GM18526 (cell line): ENCODE measurements at regions not wholly inside any gene's neighbourhood (a gene's known extent, or its start where the extent isn't known, plus 50 kb on each side); places are given as distances from the start of the nearest gene placed in this dataset.

Experiments
- POLR2A ChIP-seq: IDR thresholded peaks from 3 replicates; pipeline ENCODE4 v1.6.1; 2011; ENCODE audit not compliant: insufficient read length; ENCODE audit errors: extremely low read depth

- TF ChIP-seq POLR2A = no peak
Measured at GRCh38 chr2:7845332-7845731, 836.5 kb upstream of the ID2 start.

- TF ChIP-seq POLR2A = no peak
Measured at GRCh38 chr2:7846607-7847006, 835.2 kb upstream of the ID2 start.

GRCh38 chr2:7847321-7847720, 834.5 kb upstream of the ID2 start:
- TF ChIP-seq POLR2A = no peak

- TF ChIP-seq POLR2A = no peak
Measured at GRCh38 chr2:7849027-7849426, 832.8 kb upstream of the ID2 start.

- TF ChIP-seq POLR2A = no peak
Measured at GRCh38 chr2:7849531-7849930, 832.3 kb upstream of the ID2 start.

- TF ChIP-seq POLR2A = no peak
Measured at GRCh38 chr2:7852546-7852945, 829.3 kb upstream of the ID2 start.

GRCh38 chr2:7857904-7858303, 824.0 kb upstream of the ID2 start:
- no peak for TF ChIP-seq POLR2A

- TF ChIP-seq POLR2A = no peak
Measured at GRCh38 chr2:7858624-7859023, 823.2 kb upstream of the ID2 start.

GRCh38 chr2:7860693-7861092, 821.2 kb upstream of the ID2 start:
- TF ChIP-seq POLR2A = no peak

- no peak for TF ChIP-seq POLR2A
Measured at GRCh38 chr2:7861910-7862702, 819.8 kb upstream of the ID2 start.

- TF ChIP-seq POLR2A = no peak
Measured at GRCh38 chr2:7866104-7866503, 815.8 kb upstream of the ID2 start.

GRCh38 chr2:7866825-7867224, 815.0 kb upstream of the ID2 start:
- no peak for TF ChIP-seq POLR2A

GRCh38 chr2:7867867-7868266, 814.0 kb upstream of the ID2 start:
- no peak for TF ChIP-seq POLR2A

GRCh38 chr2:7868836-7869235, 813.0 kb upstream of the ID2 start:
- no peak for TF ChIP-seq POLR2A

- TF ChIP-seq POLR2A = no peak
Measured at GRCh38 chr2:7878786-7879482, 802.9 kb upstream of the ID2 start.

- TF ChIP-seq POLR2A = no peak
Measured at GRCh38 chr2:7879483-7879835, 802.4 kb upstream of the ID2 start.

GRCh38 chr2:7880126-7880525, 801.7 kb upstream of the ID2 start:
- no peak for TF ChIP-seq POLR2A
